Pancreas (tissue), 10 donors: ENCODE measurements at regions not wholly inside any gene's neighbourhood (a gene's known extent, or its start where the extent isn't known, plus 50 kb on each side); places are given as distances from the start of the nearest gene placed in this dataset.

ENCODE experiments used
- ATAC-seq, 4 donors: fragments of 200-7000 bp; cut with Tn5 transposase; one replicate each; pipeline versions ENCODE4 v1.8.0 to v1.9.1; 2020; ENCODE audit warnings: mild to moderate bottlenecking in 4 of 4, moderate library complexity in 4 of 4
- DNase-seq, 6 donors: peaks; one replicate each; pipeline ENCODE4 v3.0.0-alpha.2; 2020
- FAIRE-seq: peaks from 2 replicates; lab custom pipeline; 2012; peaks lifted over from hg19 to GRCh38; lab: Jason Lieb, UNC
- H3K27ac ChIP-seq, 4 donors: fragments of 200-600 bp; sonication (generic); 1 replicate in 3 of 4; 2 replicates in 1 of 4; pipeline versions ENCODE4 v1.5.0 to v1.8.0; 2020
- H3K27me3 ChIP-seq, 4 donors: fragments of 200-600 bp; one replicate each; pipeline ENCODE4 v1.8.0; 2021
- H3K36me3 ChIP-seq, 3 donors: fragments of 200-600 bp; sonication (generic) in 1 of 3; one replicate each; pipeline versions ENCODE4 v1.5.0 to v1.8.0; 2020 to 2021
- H3K4me1 ChIP-seq, 3 donors: fragments of 200-600 bp; one replicate each; pipeline ENCODE4 v1.8.0; 2021
- H3K4me3 ChIP-seq, 4 donors: fragments of 200-600 bp; sonication (generic) in 2 of 4; one replicate each; pipeline versions ENCODE4 v1.5.0 to v1.8.0; 2020 to 2021
- H3K9me3 ChIP-seq, 4 donors: fragments of 200-600 bp; one replicate each; pipeline ENCODE4 v1.8.0; 2021
- CTCF ChIP-seq, 4 donors: fragments of 200-600 bp; sonication (generic) in 3 of 4; IDR thresholded peaks; one replicate each; pipeline versions ENCODE4 v1.5.0 to v1.8.0; 2021; ENCODE audit warnings: antibody characterized with exemption in 4 of 4
- WGBS, 2 donors: extraction: QIAGEN DNeasy Blood & Tissue Kit; methylation state at CpG; one replicate each; pipeline ENCODE4 v1.1.7; 2013; 5-methylcytosine and 5-hydroxymethylcytosine counted together
- intact Hi-C, 3 donors: fragments of 100-400 bp; cut with DNase I; formaldehyde crosslinking; loops; one replicate each; pipeline versions ENCODE4 v1.11.1 to v1.14.2; 2022
- donor health status: healthy with polysubstance abuse.
- donor health status: DM: no; HTN: no; CAD: no; lungs with moderate emphysema.
- donor health status: DM: no; HTN: no; CAD: no.
- donor health status: control.
- donor health status: control.
- donor health status: Bipolar disorder and iron deficiency.
- donor health status: DM: yes; HTN: yes; CAD: no.
- donor health status: DM: no; HTN: no; CAD: no.
- donor health status: DM: no; HTN: no; CAD: no.
- donor health status: DM: yes; HTN: yes; CAD: no.

DNA sequence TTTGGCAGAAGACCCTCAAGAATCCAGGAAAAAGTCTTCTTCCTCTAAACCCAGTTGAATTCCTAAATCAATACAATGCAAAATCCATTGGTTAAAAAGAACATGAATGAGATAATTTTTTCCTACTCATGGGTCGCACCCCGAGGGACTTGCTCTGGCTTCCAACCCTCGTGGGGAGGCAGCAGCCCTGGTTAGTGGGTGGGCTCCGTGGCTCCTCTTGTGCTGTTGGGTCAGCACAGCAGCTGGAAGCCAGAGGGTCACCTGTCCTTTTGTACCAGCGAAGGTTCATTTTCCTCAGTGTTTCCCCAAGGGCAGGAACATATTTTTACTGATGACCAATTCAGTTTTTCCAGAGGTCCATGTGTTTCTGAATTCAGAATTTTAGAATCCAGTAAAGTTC is 120.6 kb upstream of the S1PR3 start:
- no peak for TF ChIP-seq CTCF (IDR thresholded peaks at IDR 0.05)
- no peak for DNase-seq
- Histone ChIP-seq H3K4me3 (no peak overlapping the region), H3K4me1 (no peaks in the 10 kb centered on the region), H3K27ac (no peak overlapping the region), H3K9me3 (no peaks in the 10 kb centered on the region), H3K36me3 (no peaks in the 10 kb centered on the region), H3K27me3 (no peaks in the 10 kb centered on the region)
- 66 to 73% methylated on average over 5 of the region's 5 CpGs for WGBS, 2 donors
- no peak for ATAC-seq
- intact Hi-C loops: no loop called here
- no peak for FAIRE-seq

DNA sequence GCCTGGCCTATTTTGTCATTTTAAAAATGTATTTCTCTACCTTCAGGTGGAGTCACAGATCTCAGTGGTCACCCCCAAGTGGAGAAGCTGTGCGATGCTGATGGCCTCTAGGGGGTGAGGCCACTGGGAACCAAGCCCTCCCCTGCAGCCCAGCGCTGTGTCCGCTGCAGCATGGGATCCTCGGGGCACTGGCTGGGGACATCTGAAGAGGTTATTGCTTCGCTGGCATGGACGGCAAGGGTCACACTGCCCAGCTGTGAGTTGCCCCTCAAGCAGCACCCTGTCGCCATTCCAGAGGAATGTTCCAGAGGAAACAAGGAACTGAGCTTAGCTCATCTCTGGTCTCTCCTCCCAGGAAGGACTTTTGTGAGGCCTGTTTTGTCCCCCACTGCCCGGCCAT is 119.6 kb upstream of the S1PR3 start:
- intact Hi-C loops: no loop called here
- Histone ChIP-seq H3K27ac (no peak overlapping the region), H3K36me3 (no peaks in the 10 kb centered on the region), H3K9me3 (no peaks in the 10 kb centered on the region), H3K4me3 (no peak overlapping the region), H3K4me1 (no peaks in the 10 kb centered on the region), H3K27me3 (no peaks in the 10 kb centered on the region)
- ATAC-seq (no peak), FAIRE-seq (no peak), DNase-seq (no peak)
- no peak for TF ChIP-seq CTCF (IDR thresholded peaks at IDR 0.05)
- 91 to 93% methylated on average over 8 of the region's 8 CpGs for WGBS, 2 donors

- Histone ChIP-seq H3K4me1 (no peaks in the 10 kb centered on the region), H3K36me3 (no peaks in the 10 kb centered on the region), H3K27me3 (no peaks in the 10 kb centered on the region), H3K9me3 (no peaks in the 10 kb centered on the region), H3K4me3 (no peak overlapping the region), H3K27ac (no peak overlapping the region)
- DNase-seq: no peak
- TF ChIP-seq CTCF (IDR thresholded peaks at IDR 0.05): no peak
- FAIRE-seq: no peak
- ATAC-seq: no peak
- WGBS, 2 donors: 58 to 63% methylated on average over 3 of the region's 3 CpGs
- intact Hi-C loops: no loop called here
Measured at GRCh38 chr9:88872192-88872946, 118.9 kb upstream of the S1PR3 start.

DNA sequence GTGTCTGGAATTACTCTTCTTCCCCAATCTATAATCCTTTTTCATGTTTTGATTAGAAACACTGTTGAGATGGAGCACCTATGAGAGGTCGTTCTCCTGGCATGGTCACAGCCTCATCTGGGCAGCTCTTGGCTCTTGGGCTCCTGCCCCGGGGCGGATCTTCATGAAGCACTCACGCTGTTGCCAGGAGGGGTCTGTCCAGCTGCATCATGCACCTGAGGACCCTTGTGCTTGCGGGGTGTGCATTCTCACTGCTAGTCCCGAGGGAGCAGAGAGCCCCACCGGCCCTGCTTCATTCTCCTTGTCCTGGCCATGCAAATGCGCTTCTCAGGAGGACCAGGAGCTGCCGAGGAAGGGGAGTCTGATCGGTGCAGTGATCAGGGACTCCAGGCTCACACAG is 117.6 kb upstream of the S1PR3 start:
- 65 to 73% methylated on average over 10 of the region's 10 CpGs for WGBS, 2 donors
- ATAC-seq (no peak), DNase-seq (no peak), FAIRE-seq (no peak)
- TF ChIP-seq CTCF (IDR thresholded peaks at IDR 0.05): no peak
- no peak overlapping the region for H3K27ac ChIP-seq
- intact Hi-C loops: no loop called here
- H3K9me3 ChIP-seq: no peaks in the 10 kb centered on the region
- H3K27me3 ChIP-seq: no peaks in the 10 kb centered on the region
- H3K36me3 ChIP-seq: no peaks in the 10 kb centered on the region
- H3K4me3 ChIP-seq: no peak overlapping the region
- no peaks in the 10 kb centered on the region for H3K4me1 ChIP-seq

GRCh38 chr9:88874391-88874790 is 116.9 kb upstream of the S1PR3 start:
- no peaks in the 10 kb centered on the region for H3K27me3 ChIP-seq
- DNase-seq: no peak
- WGBS, 2 donors: 42 to 47% methylated on average over 6 of the region's 6 CpGs
- no peak for ATAC-seq
- H3K36me3 ChIP-seq: no peaks in the 10 kb centered on the region
- H3K4me1 ChIP-seq: no peaks in the 10 kb centered on the region
- H3K9me3 ChIP-seq: no peaks in the 10 kb centered on the region
- no peak overlapping the region for H3K4me3 ChIP-seq
- intact Hi-C loops: no loop called here
- TF ChIP-seq CTCF (IDR thresholded peaks at IDR 0.05): no peak
- FAIRE-seq: no peak
- H3K27ac ChIP-seq: no peak overlapping the region
